Activated naive CD8-positive, alpha-beta T cell treated with anti-CD3 and anti-CD28 coated beads, Interleukin-2, amount 10 ng/mL, durations not matched to agents 7 days and 5 days (primary cell): ENCODE measurements at regions not wholly inside any gene's neighbourhood (a gene's known extent, or its start where the extent isn't known, plus 50 kb on each side); places are given as distances from the start of the nearest gene placed in this dataset.
"Not testable (repeated sequence)": the region's sequence is repeated elsewhere in the genome, so short reads cannot be mapped to it uniquely, and the experiment has no call there.

Experiments
- ATAC-seq: fragments of 150-1000 bp; cut with Tn5 transposase; one replicate; pipeline ENCODE4 v1.10.0; 2021; ENCODE audit warnings: low read depth, moderate library complexity
- POLR2A ChIA-PET: fragments of 350-600 bp; sonication (Branson Sonifier 250); formaldehyde crosslinking; loops from one replicate; lab custom pipeline; 2021; ENCODE audit warnings: antibody characterized with exemption; lab: Charles Lee
- DNase-seq: peaks from one replicate; pipeline ENCODE4 v3.0.0; 2021
- H3K27ac Mint-ChIP-seq: one replicate; pipeline ENCODE4 v1.8.0; 2022; ENCODE audit warnings: mild to moderate bottlenecking, mixed read lengths
- H3K27me3 Mint-ChIP-seq: one replicate; pipeline ENCODE4 v1.8.0; 2022; ENCODE audit warnings: mild to moderate bottlenecking, moderate library complexity, mixed read lengths
- H3K36me3 Mint-ChIP-seq: one replicate; pipeline ENCODE4 v1.8.0; 2021; ENCODE audit warnings: mild to moderate bottlenecking, mixed read lengths
- H3K4me1 Mint-ChIP-seq: one replicate; pipeline ENCODE4 v1.8.0; 2021; ENCODE audit warnings: mixed read lengths
- H3K4me3 Mint-ChIP-seq: one replicate; pipeline ENCODE4 v1.8.0; 2022; ENCODE audit warnings: mild to moderate bottlenecking, moderate library complexity, mixed read lengths
- H3K9me3 Mint-ChIP-seq: one replicate; pipeline ENCODE4 v1.8.0; 2021; ENCODE audit warnings: mixed read lengths

GRCh38 chr10:128576336-128576735, 450.1 kb upstream of the MKI67 start:
- Mint-ChIP-seq H3K27ac (no peak overlapping the region), H3K27me3 (peaks cover 8% of the 10 kb centered on the region), H3K9me3 (no peaks in the 10 kb centered on the region), H3K4me3 (no peak overlapping the region), H3K4me1 (no peaks in the 10 kb centered on the region), H3K36me3 (no peaks in the 10 kb centered on the region)
- POLR2A ChIA-PET, result no interaction called here
- ATAC-seq (no peak), DNase-seq (no peak)

GRCh38 chr10:128576943-128577670, 450.9 kb upstream of the MKI67 start:
- no peak for ATAC-seq
- H3K4me1 Mint-ChIP-seq, result no peaks in the 10 kb centered on the region
- no peak overlapping the region for H3K4me3 Mint-ChIP-seq
- no peak for DNase-seq
- H3K9me3 Mint-ChIP-seq, result no peaks in the 10 kb centered on the region
- POLR2A ChIA-PET, result no interaction called here
- no peak overlapping the region for H3K27ac Mint-ChIP-seq
- no peaks in the 10 kb centered on the region for H3K36me3 Mint-ChIP-seq
- H3K27me3 Mint-ChIP-seq, result peaks cover 8% of the 10 kb centered on the region

DNA sequence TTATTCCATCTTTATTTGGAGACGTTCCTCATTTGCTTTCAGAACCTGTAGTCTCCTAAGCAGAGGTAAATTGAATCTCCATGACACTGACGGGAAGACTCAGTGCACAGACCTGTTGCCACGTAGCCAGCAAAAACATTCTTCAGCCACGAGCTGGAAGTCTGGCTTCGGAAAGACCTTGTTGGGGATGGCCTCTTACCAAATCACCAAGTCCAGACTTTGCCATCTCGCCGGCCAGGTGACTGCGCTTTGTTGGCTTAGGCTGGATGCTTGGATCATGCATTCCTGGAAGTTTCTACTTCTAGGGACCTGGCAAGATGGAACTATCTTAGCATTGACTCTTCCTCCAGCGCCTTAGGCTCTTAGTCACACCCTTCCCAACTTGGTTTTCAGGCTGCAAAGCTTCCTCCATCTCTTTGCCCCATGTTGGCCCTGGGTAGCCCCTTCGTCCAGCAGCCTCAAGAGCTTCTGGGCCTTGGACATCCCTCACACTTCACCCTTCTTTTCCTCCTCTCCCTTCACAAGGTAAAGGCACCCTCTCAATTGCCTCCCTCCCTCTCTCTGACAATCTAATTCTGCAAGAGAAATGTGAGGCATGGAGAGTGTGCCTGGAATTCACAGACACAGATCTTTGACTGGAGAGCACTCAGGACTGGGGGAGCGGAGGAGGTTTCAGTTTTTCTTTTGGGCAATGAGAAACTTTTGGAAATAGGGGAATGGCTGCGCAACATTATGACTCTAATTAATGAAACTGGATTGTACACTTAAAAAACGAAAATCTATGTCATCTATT, 451.9 kb upstream of the MKI67 start:
- Mint-ChIP-seq H3K27me3 (peaks cover 8% of the 10 kb centered on the region), H3K4me3 (no peak overlapping the region), H3K27ac (no peak overlapping the region), H3K36me3 (no peaks in the 10 kb centered on the region), H3K4me1 (no peaks in the 10 kb centered on the region), H3K9me3 (no peaks in the 10 kb centered on the region)
- ATAC-seq, result no peak
- DNase-seq, result no peak
- POLR2A ChIA-PET, result no interaction called here

DNA sequence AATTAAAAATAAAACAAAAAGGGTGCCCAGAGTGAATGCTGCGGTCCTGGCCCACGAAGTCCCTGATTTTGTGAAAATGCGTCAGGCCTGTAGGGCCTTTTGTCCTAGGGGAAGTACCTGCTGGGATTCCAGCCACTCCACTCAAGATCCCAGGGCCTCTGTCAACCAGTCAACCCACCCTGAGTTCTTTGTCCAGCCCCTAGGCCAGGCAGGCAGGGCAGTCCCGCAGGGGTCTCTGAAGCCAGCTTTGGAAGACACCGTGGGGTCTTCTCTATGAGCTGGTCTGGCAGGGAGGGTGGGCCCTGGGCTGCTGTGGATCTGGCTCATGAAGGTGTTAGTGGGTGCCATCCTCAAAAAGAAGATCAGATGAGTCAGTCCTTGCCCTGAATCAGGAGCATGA, 452.5 kb upstream of the MKI67 start:
- DNase-seq (no peak), ATAC-seq (no peak)
- Mint-ChIP-seq H3K27ac (no peak overlapping the region), H3K27me3 (peaks cover 8% of the 10 kb centered on the region), H3K4me1 (no peaks in the 10 kb centered on the region), H3K4me3 (no peak overlapping the region), H3K9me3 (no peaks in the 10 kb centered on the region), H3K36me3 (no peaks in the 10 kb centered on the region)
- POLR2A ChIA-PET, result no interaction called here

DNA sequence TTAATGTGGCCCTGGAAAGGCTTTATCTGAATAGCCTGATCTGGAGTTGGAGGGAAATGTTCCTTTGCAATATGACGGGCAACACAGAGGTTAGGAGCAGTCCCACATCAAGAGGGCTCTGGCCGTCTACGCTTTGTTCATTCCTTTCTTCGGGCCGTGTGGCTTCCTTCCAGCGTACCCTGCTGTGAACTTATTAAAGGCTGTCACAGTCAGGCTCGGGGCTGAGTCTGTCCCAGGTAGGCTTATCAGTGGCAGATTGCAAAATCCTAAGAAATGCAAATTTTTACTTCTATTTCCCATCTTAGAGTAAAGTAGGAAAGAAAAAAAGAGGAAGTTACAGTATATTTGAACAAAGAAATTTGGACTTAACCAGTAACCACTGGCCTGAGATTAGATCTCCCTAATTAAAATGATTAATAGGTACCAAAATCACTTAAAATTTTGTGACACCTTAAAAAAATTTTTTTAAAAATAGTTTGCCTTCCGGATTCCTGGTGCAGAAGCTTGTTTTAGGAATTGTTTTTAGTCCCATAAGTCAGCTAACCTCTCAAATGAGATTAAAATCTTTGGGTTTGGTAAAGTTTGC, 453.1 kb upstream of the MKI67 start:
- peaks cover 8% of the 10 kb centered on the region for H3K27me3 Mint-ChIP-seq
- no peaks in the 10 kb centered on the region for H3K4me1 Mint-ChIP-seq
- DNase-seq (no peak), ATAC-seq (no peak)
- H3K36me3 Mint-ChIP-seq, result no peaks in the 10 kb centered on the region
- H3K4me3 Mint-ChIP-seq, result no peak overlapping the region
- POLR2A ChIA-PET, result no interaction called here
- no peak overlapping the region for H3K27ac Mint-ChIP-seq
- no peaks in the 10 kb centered on the region for H3K9me3 Mint-ChIP-seq

DNA sequence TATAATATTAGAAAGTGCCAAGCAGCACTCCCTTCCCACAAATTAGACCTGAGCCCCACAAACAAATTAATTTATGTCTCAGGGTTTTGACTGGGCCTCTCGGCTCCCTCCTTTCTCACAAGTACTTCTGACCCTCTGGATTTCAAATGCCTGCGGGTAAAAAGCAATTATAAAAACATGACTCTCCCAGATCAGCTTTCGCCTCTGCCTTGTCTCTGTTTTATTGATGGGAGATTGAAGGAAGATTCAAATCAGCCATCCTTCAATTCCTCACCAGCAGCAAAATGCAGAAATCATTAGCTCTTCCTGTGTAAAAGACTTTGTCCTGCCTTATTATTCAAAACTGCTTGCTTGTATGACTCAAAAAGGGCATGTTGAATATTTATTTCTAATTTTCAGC, 453.7 kb upstream of the MKI67 start:
- Mint-ChIP-seq H3K4me3 (no peak overlapping the region), H3K27ac (no peak overlapping the region), H3K9me3 (no peaks in the 10 kb centered on the region), H3K4me1 (no peaks in the 10 kb centered on the region), H3K36me3 (no peaks in the 10 kb centered on the region), H3K27me3 (peaks cover 8% of the 10 kb centered on the region)
- DNase-seq (no peak), ATAC-seq (no peak)
- POLR2A ChIA-PET, result no interaction called here

DNA sequence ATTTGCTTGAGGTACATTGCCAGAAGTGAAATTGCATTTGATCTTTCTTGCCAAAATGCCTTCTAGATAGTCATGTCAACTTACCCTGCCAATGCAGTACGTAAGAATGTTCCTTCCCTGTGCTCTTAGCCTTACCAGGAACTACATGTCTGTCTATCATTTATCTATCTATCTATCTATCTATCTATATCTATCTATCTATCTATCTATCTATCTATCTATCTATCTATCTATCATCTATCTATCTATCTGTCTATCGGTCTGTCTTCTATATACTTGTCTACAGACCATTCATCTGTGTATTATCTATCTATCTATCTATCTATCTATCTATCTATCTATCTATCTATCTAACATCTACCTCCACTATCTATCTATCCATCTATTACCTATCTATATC, 456.9 kb upstream of the MKI67 start:
- DNase-seq, H3K4me1 Mint-ChIP-seq, H3K27ac Mint-ChIP-seq, ATAC-seq, H3K9me3 Mint-ChIP-seq, H3K36me3 Mint-ChIP-seq, POLR2A ChIA-PET, H3K4me3 Mint-ChIP-seq, H3K27me3 Mint-ChIP-seq: not testable (repeated sequence)

DNA sequence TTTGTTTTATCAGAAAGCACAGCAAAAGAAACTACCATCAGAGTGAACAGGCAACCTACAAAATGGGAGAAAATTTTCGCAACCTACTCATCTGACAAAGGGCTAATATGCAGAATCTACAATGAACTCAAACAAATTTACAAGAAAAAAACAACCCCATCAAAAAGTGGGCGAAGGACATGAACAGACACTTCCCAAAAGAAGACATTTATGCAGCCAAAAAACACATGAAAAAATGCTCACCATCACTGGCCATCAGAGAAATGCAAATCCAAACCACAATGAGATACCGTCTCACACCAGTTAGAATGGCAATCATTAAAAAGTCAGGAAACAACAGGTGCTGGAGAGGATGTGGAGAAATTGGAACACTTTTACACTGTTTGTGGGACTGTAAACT, 460.4 kb upstream of the MKI67 start:
- H3K4me1 Mint-ChIP-seq, H3K36me3 Mint-ChIP-seq, H3K27ac Mint-ChIP-seq, POLR2A ChIA-PET, H3K9me3 Mint-ChIP-seq, H3K27me3 Mint-ChIP-seq, ATAC-seq, H3K4me3 Mint-ChIP-seq, DNase-seq: not testable (repeated sequence)

DNA sequence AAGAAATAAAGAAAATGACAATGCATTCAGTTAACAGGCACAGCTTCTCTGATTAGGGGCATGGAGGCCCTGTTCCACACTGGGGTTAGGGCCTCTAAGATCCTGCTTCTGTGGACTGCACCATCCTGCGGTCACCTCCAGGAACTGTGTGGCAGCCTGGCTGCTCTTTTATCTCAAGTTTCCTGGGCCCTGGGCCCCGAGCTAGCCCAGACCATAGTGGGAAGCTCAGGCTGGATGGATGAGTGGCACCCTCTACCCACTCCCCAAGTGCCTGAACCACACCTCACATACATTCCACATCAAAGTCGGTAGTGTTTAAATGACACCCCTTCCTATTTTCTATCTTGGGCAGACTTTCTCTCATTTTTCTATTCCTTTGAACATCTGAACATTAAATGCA, 461.5 kb upstream of the MKI67 start:
- DNase-seq (no peak), ATAC-seq (no peak)
- peaks cover 1% of the 10 kb centered on the region for H3K9me3 Mint-ChIP-seq
- POLR2A ChIA-PET, result no interaction called here
- H3K27ac Mint-ChIP-seq, result no peak overlapping the region
- no peaks in the 10 kb centered on the region for H3K4me1 Mint-ChIP-seq
- no peaks in the 10 kb centered on the region for H3K27me3 Mint-ChIP-seq
- no peak overlapping the region for H3K4me3 Mint-ChIP-seq
- no peaks in the 10 kb centered on the region for H3K36me3 Mint-ChIP-seq

- Mint-ChIP-seq H3K4me1 (no peaks in the 10 kb centered on the region), H3K4me3 (no peak overlapping the region), H3K27me3 (no peaks in the 10 kb centered on the region), H3K9me3 (peaks cover 1% of the 10 kb centered on the region), H3K36me3 (no peaks in the 10 kb centered on the region), H3K27ac (no peak overlapping the region)
- no peak for DNase-seq
- no peak for ATAC-seq
- POLR2A ChIA-PET, result no interaction called here
Measured at GRCh38 chr10:128588402-128588801, 462.2 kb upstream of the MKI67 start.

- Mint-ChIP-seq H3K4me1 (no peaks in the 10 kb centered on the region), H3K27ac (no peak overlapping the region), H3K36me3 (no peaks in the 10 kb centered on the region), H3K27me3 (peaks cover 5% of the 10 kb centered on the region), H3K4me3 (no peak overlapping the region), H3K9me3 (no peaks in the 10 kb centered on the region)
- POLR2A ChIA-PET, result no interaction called here
- DNase-seq (no peak), ATAC-seq (no peak)
Measured at GRCh38 chr10:128594688-128595087, 468.5 kb upstream of the MKI67 start.

GRCh38 chr10:128596906-128597305, 470.7 kb upstream of the MKI67 start:
- no peaks in the 10 kb centered on the region for H3K36me3 Mint-ChIP-seq

DNA sequence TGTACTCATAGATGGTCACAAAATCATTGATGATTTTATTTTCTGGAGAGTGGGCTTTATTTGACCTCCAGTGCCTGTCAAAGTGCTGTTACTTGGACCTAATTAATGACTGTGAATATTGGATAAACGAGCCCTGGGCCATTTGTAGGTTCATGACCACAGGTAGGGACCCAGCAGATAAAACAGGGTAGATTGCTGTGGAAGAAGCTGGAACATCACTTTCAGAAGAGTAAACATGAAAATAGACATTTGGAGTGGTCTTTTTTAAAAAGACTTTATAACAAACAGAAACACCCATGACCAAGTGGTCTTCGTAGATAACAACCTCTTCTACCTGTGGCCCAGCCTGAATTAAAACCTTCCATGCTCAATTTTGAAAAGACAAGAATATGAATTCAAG, 472.8 kb upstream of the MKI67 start:
- H3K27me3 Mint-ChIP-seq, result peaks cover 2% of the 10 kb centered on the region
- H3K36me3 Mint-ChIP-seq, result no peaks in the 10 kb centered on the region
- H3K9me3 Mint-ChIP-seq, result no peaks in the 10 kb centered on the region
- H3K27ac Mint-ChIP-seq, result no peak overlapping the region
- DNase-seq (no peak), ATAC-seq (no peak)
- POLR2A ChIA-PET, result interaction anchor here (0.7 kb wide), 1 partner anchor 218 kb away, joined by 3 read pairs; no protein-coding TSS in a partner anchor
- no peaks in the 10 kb centered on the region for H3K4me1 Mint-ChIP-seq
- H3K4me3 Mint-ChIP-seq, result no peak overlapping the region

More at GRCh38 chr10:128596906-128597305, 470.7 kb upstream of the MKI67 start:
- peaks cover 5% of the 10 kb centered on the region for H3K27me3 Mint-ChIP-seq
- no peaks in the 10 kb centered on the region for H3K9me3 Mint-ChIP-seq
- ATAC-seq (no peak), DNase-seq (no peak)
- POLR2A ChIA-PET, result no interaction called here
- H3K27ac Mint-ChIP-seq, result no peak overlapping the region
- no peak overlapping the region for H3K4me3 Mint-ChIP-seq
- H3K4me1 Mint-ChIP-seq, result no peaks in the 10 kb centered on the region

GRCh38 chr10:128599538-128599937, 473.3 kb upstream of the MKI67 start:
- POLR2A ChIA-PET, result no interaction called here
- Mint-ChIP-seq H3K4me1 (no peaks in the 10 kb centered on the region), H3K4me3 (no peak overlapping the region), H3K27ac (no peak overlapping the region), H3K27me3 (peaks cover 2% of the 10 kb centered on the region), H3K9me3 (no peaks in the 10 kb centered on the region), H3K36me3 (no peaks in the 10 kb centered on the region)
- no peak for ATAC-seq
- DNase-seq, result no peak
